ENCODE measurements at regions not wholly inside any gene's neighbourhood (a gene's known extent, or its start where the extent isn't known, plus 50 kb on each side); places are given as distances from the start of the nearest gene placed in this dataset.

DNA sequence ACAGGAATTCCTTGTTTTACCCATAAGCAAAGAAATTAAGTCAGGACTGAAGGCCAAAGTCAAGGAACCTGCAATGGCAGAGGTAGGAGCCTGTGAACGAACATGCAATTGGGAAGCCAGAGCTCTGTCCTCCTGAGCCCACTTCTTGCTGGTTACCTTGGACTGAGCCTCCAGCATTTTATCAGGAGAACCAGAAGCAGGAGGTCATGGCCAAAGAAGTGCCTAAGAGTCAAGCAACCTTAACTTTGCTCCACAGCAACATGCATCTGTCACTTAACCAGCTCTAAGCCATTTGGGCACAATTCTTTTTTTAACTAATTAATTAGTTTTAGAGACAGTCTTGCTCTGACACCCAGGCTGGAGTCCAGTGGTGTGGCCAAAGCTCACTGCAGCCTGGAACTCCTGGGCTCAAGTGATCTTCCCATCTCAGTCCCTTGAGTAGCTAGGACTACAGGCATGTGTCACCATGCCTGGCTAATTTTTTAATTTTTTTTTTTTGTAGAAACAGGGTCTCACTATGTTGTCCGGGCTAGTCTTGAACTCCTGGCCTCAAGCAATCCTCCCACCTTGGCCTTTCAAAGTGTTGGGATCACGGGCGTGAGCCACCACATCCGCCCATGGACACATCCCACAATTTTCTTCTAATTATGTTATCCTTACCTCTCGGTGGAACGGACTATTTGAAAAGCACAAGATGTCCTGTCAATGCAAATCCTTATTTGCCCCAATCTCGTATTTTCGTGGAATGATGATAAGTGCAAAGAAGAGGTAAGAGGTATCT, 334.2 kb downstream of the CD83 start:
- TF ChIP-seq POLR2A (IDR thresholded peaks at IDR 0.05; ENCODE audit: low read length) (no peak), GATA1 (IDR thresholded peaks at IDR 0.05; ENCODE audit: low read depth, low read length) (no peak)

Data from erythroblast (primary cell).